Endothelial cell (in vitro differentiated cells): ENCODE measurements at regions not wholly inside any gene's neighbourhood (a gene's known extent, or its start where the extent isn't known, plus 50 kb on each side); places are given as distances from the start of the nearest gene placed in this dataset.

Experiments
- DNase-seq: peaks from one replicate; pipeline ENCODE4 v3.0.0; 2021; ENCODE audit warnings: low spot score
- H3K27ac Mint-ChIP-seq: one replicate; pipeline ENCODE4 v1.8.0; 2021; ENCODE audit warnings: mixed read lengths, inconsistent platforms; ENCODE audit not compliant: unreplicated experiment
- H3K27me3 Mint-ChIP-seq: one replicate; pipeline ENCODE4 v1.8.0; 2021; ENCODE audit warnings: mild to moderate bottlenecking, moderate library complexity, mixed read lengths, inconsistent platforms; ENCODE audit not compliant: unreplicated experiment
- H3K36me3 Mint-ChIP-seq: one replicate; pipeline ENCODE4 v1.8.0; 2021; ENCODE audit warnings: mild to moderate bottlenecking, low read depth, mixed read lengths, inconsistent platforms; ENCODE audit not compliant: unreplicated experiment
- H3K4me1 Mint-ChIP-seq: one replicate; pipeline ENCODE4 v1.8.0; 2021; ENCODE audit warnings: mild to moderate bottlenecking, mixed read lengths, inconsistent platforms; ENCODE audit not compliant: unreplicated experiment
- H3K4me3 Mint-ChIP-seq: one replicate; pipeline ENCODE4 v1.8.0; 2021; ENCODE audit warnings: mild to moderate bottlenecking, mixed read lengths, inconsistent platforms; ENCODE audit not compliant: unreplicated experiment
- H3K9me3 Mint-ChIP-seq: one replicate; pipeline ENCODE4 v1.8.0; 2021; ENCODE audit warnings: mixed read lengths, inconsistent platforms; ENCODE audit not compliant: unreplicated experiment
- TF ChIP-seq, protein P1 (sequence below): fragments of 200-600 bp; sonication (generic); IDR thresholded peaks from one replicate; pipeline ENCODE4 v1.5.0; 2021; ENCODE audit warnings: antibody characterized with exemption; ENCODE audit not compliant: unreplicated experiment

DNA sequence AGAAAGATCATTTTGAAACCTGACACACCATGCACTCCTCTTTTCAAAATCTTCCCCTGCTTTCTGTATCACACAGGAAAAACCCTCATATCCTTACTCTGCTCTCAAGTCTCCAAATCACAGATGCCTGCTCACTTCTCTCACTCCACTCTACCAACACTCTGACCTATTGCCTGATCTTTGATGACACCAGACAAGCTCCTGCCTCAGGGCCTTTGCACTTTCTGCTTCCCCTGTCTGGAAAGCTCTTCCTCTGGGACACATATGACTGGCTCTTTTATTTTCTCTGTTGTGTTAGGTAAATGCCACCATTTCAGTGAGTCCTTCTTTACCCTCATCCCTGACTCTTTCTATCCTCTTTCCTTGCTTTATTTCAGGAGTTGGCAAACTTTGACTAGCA is 1300.7 kb upstream of the ZEB2 start:
- Mint-ChIP-seq H3K27me3 (no peaks in the 10 kb centered on the region), H3K27ac (no peak overlapping the region), H3K4me1 (peaks cover 3% of the 10 kb centered on the region), H3K36me3 (no peaks in the 10 kb centered on the region), H3K9me3 (no peaks in the 10 kb centered on the region), H3K4me3 (no peak overlapping the region)
- no peak for DNase-seq
- TF ChIP-seq, protein P1, sequence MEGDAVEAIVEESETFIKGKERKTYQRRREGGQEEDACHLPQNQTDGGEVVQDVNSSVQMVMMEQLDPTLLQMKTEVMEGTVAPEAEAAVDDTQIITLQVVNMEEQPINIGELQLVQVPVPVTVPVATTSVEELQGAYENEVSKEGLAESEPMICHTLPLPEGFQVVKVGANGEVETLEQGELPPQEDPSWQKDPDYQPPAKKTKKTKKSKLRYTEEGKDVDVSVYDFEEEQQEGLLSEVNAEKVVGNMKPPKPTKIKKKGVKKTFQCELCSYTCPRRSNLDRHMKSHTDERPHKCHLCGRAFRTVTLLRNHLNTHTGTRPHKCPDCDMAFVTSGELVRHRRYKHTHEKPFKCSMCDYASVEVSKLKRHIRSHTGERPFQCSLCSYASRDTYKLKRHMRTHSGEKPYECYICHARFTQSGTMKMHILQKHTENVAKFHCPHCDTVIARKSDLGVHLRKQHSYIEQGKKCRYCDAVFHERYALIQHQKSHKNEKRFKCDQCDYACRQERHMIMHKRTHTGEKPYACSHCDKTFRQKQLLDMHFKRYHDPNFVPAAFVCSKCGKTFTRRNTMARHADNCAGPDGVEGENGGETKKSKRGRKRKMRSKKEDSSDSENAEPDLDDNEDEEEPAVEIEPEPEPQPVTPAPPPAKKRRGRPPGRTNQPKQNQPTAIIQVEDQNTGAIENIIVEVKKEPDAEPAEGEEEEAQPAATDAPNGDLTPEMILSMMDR, result no peak

GRCh38 chr2:145818890-145819504 is 1299.1 kb upstream of the ZEB2 start:
- Mint-ChIP-seq H3K4me1 (peaks cover 3% of the 10 kb centered on the region), H3K27ac (no peak overlapping the region), H3K36me3 (no peaks in the 10 kb centered on the region), H3K27me3 (no peaks in the 10 kb centered on the region), H3K4me3 (no peak overlapping the region), H3K9me3 (no peaks in the 10 kb centered on the region)
- no peak for DNase-seq
- TF ChIP-seq, protein P1, result no peak

GRCh38 chr2:145815933-145816332 is 1296.0 kb upstream of the ZEB2 start:
- Mint-ChIP-seq H3K27me3 (peaks cover 1% of the 10 kb centered on the region), H3K27ac (no peak overlapping the region), H3K4me1 (peaks cover 18% of the 10 kb centered on the region), H3K36me3 (no peaks in the 10 kb centered on the region), H3K9me3 (no peaks in the 10 kb centered on the region), H3K4me3 (no peak overlapping the region)
- no peak for DNase-seq
- TF ChIP-seq, protein P1, result no peak

DNA sequence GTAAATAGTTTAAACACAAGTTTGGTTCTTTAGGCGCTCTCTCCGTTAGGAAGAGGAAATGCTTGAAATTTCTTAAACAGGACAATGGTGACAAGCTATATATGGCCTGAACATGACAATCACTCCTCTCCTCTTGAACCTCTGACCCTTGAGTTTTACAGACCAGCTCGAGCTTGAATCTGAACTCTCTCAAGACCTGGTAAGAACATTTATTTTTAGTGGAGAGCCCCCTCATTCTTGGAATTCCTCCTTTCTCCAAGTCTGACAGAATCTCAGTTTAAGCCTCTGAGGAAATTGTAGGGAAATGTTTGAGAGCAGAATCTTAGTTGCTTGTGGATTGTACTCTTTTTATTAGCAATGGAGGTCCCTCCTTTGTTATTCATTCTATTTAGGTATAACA is 1293.6 kb upstream of the ZEB2 start:
- Mint-ChIP-seq H3K4me3 (no peak overlapping the region), H3K9me3 (no peaks in the 10 kb centered on the region), H3K27ac (no peak overlapping the region), H3K27me3 (peaks cover 1% of the 10 kb centered on the region), H3K4me1 (peaks cover 18% of the 10 kb centered on the region), H3K36me3 (no peaks in the 10 kb centered on the region)
- TF ChIP-seq, protein P1, result no peak
- no peak for DNase-seq

DNA sequence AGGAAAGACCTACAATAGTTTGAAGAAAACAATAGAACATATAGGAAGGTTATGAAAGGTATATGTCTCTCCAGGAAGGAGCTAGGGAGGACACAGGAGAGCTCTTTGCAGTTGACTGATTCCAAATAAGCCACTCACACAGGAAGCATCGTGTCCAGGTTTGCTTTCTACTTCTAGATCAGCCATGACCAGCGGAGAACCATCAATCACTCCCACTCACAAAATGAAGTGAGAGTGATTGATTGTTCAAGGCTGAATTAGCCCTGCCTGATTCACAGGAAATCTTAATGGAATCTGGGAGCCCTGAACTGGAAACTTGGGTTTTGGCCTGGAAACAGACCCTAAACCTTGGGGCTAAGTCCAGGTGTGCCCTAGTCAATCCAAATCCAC is 1292.2 kb upstream of the ZEB2 start:
- Mint-ChIP-seq H3K27ac (no peak overlapping the region), H3K27me3 (peaks cover 1% of the 10 kb centered on the region), H3K36me3 (no peaks in the 10 kb centered on the region), H3K4me3 (no peak overlapping the region), H3K4me1 (peaks cover 18% of the 10 kb centered on the region), H3K9me3 (no peaks in the 10 kb centered on the region)
- TF ChIP-seq, protein P1, result no peak
- no peak for DNase-seq
